H1 (cell line): ENCODE measurements at regions not wholly inside any gene's neighbourhood (a gene's known extent, or its start where the extent isn't known, plus 50 kb on each side); places are given as distances from the start of the nearest gene placed in this dataset.

Experiments used
- CTCF ChIA-PET: fragments of 300-600 bp; sonication (Branson Sonifier 250); formaldehyde crosslinking; loops from one replicate; lab custom pipeline; 2021; ENCODE audit not compliant: partially characterized antibody; lab: Charles Lee
- POLR2A ChIA-PET: fragments of 300-600 bp; sonication (Branson Sonifier 250); formaldehyde crosslinking; loops from one replicate; lab custom pipeline; 2021; ENCODE audit warnings: inconsistent platforms; ENCODE audit not compliant: partially characterized antibody; lab: Charles Lee
- DNase-seq, 2 experiments: peaks; one replicate each; pipeline versions ENCODE4 v3.0.0 to v3.0.0-alpha.2; 2010 to 2022; ENCODE audit warnings: low spot score in 2 of 2, low read depth in 1 of 2, mixed read lengths in 1 of 2
- FAIRE-seq: peaks from 2 replicates; lab custom pipeline; 2011; peaks lifted over from hg19 to GRCh38; lab: Jason Lieb, UNC
- H2AFZ ChIP-seq: 2 replicates; pipeline ENCODE4 v1.8.1; 2012; ENCODE audit warnings: low read length, inconsistent platforms
- H2AK5ac ChIP-seq: 2 replicates; pipeline ENCODE4 v1.6.1; 2013; ENCODE audit warnings: low read depth, low read length
- H2BK120ac ChIP-seq: replicated peaks from 2 replicates; pipeline ENCODE3; 2013; ENCODE audit warnings: low read depth, low read length, inconsistent platforms
- H2BK12ac ChIP-seq: 2 replicates; pipeline ENCODE4 v1.6.1; 2013; ENCODE audit warnings: low read depth, low read length
- H2BK15ac ChIP-seq: 2 replicates; pipeline ENCODE4 v1.6.1; 2013; ENCODE audit warnings: low read length
- H2BK20ac ChIP-seq: 2 replicates; pipeline ENCODE4 v1.6.1; 2013; ENCODE audit warnings: low read length
- H2BK5ac ChIP-seq: 2 replicates; pipeline ENCODE4 v1.6.1; 2013; ENCODE audit warnings: low read depth, low read length
- H3K14ac ChIP-seq: 2 replicates; pipeline ENCODE4 v1.6.1; 2013; ENCODE audit warnings: inconsistent platforms; ENCODE audit not compliant: insufficient read length
- H3K18ac ChIP-seq: 2 replicates; pipeline ENCODE4 v1.6.1; 2013; ENCODE audit warnings: low read length; ENCODE audit errors: extremely low read depth
- H3K23ac ChIP-seq: 2 replicates; pipeline ENCODE4 v1.6.1; 2013; ENCODE audit warnings: inconsistent platforms; ENCODE audit not compliant: insufficient read length
- H3K23me2 ChIP-seq: 2 replicates; pipeline ENCODE4 v1.6.1; 2013; ENCODE audit warnings: low read depth, low read length
- H3K27ac ChIP-seq: 2 replicates; pipeline ENCODE4 v1.6.1; 2011; ENCODE audit warnings: low read depth, low read length, inconsistent platforms
- H3K27me3 ChIP-seq, 4 experiments: replicated peaks in 1 of 4; 1 replicate in 1 of 4; 2 replicates in 3 of 4; pipeline versions ENCODE4 v1.6.1 to v1.8.1; 2011 to 2013; ENCODE audit warnings: low read length in 3 of 4, mild to moderate bottlenecking in 3 of 4, inconsistent platforms in 2 of 4, mixed read lengths in 2 of 4, moderate library complexity in 1 of 4; ENCODE audit not compliant: control insufficient read depth in 3 of 4, insufficient read depth in 3 of 4; ENCODE audit errors: extremely low read depth in 1 of 4
- H3K36me3 ChIP-seq, 4 experiments: 2 replicates each; pipeline versions ENCODE4 v1.6.1 to v1.8.1; 2011 to 2013; ENCODE audit warnings: mild to moderate bottlenecking in 4 of 4, low read length in 3 of 4, moderate library complexity in 2 of 4, control low read depth in 1 of 4, inconsistent platforms in 1 of 4; ENCODE audit not compliant: insufficient read depth in 4 of 4, control insufficient read depth in 2 of 4
- H3K4ac ChIP-seq: replicated peaks from 2 replicates; pipeline ENCODE3; 2013; ENCODE audit warnings: low read length, low read depth, mixed read lengths, inconsistent platforms; ENCODE audit not compliant: insufficient read length
- H3K4me1 ChIP-seq, 4 experiments: replicated peaks in 1 of 4; 1 replicate in 1 of 4; 2 replicates in 3 of 4; pipeline versions ENCODE4 v1.6.1 to v1.8.1; 2011 to 2013; ENCODE audit warnings: low read length in 3 of 4, inconsistent platforms in 2 of 4, mixed read lengths in 1 of 4; ENCODE audit not compliant: insufficient read depth in 4 of 4, control insufficient read depth in 3 of 4
- H3K4me2 ChIP-seq, 2 experiments: 2 replicates each; pipeline versions ENCODE4 v1.6.1 to v1.8.1; 2011 to 2013; ENCODE audit warnings: low read depth in 2 of 2, low read length in 2 of 2, control low read depth in 1 of 2, inconsistent platforms in 1 of 2, mild to moderate bottlenecking in 1 of 2; ENCODE audit not compliant: insufficient read depth in 1 of 2
- H3K4me3 ChIP-seq, 4 experiments: fragments of 200-600, 300-600 bp in 1 of 4; sonication (generic), shearing (Covaris generic), sonication (Bioruptor Twin) in 1 of 4; 2 replicates each; pipeline versions ENCODE4 v1.5.1 to v1.8.1; 2011 to 2016; ENCODE audit warnings: low read length in 4 of 4, low read depth in 3 of 4, control low read depth in 2 of 4, inconsistent platforms in 2 of 4, mild to moderate bottlenecking in 2 of 4, mixed read lengths in 1 of 4, moderate library complexity in 1 of 4; ENCODE audit not compliant: insufficient read depth in 2 of 4; ENCODE audit errors: extremely low read depth in 1 of 4
- H3K56ac ChIP-seq: replicated peaks from 2 replicates; pipeline ENCODE3; 2013; ENCODE audit warnings: low read depth, mild to moderate bottlenecking, mixed read lengths, low read length, inconsistent platforms; ENCODE audit not compliant: insufficient read length
- H3K79me1 ChIP-seq: 2 replicates; pipeline ENCODE4 v1.6.1; 2013; ENCODE audit warnings: low read depth, low read length, control low read depth
- H3K79me2 ChIP-seq, 2 experiments: 2 replicates each; pipeline versions ENCODE4 v1.6.1 to v1.8.1; 2012 to 2013; ENCODE audit warnings: low read length in 2 of 2, mild to moderate bottlenecking in 2 of 2, inconsistent platforms in 1 of 2; ENCODE audit not compliant: insufficient read depth in 2 of 2, control insufficient read depth in 1 of 2
- H3K9ac ChIP-seq, 4 experiments: replicated peaks in 1 of 4; 1 replicate in 1 of 4; 2 replicates in 3 of 4; pipeline versions ENCODE4 v1.6.1 to v1.8.1; 2011 to 2013; ENCODE audit warnings: low read depth in 3 of 4, low read length in 3 of 4, control low read depth in 2 of 4, mild to moderate bottlenecking in 2 of 4, moderate library complexity in 2 of 4, inconsistent platforms in 1 of 4; ENCODE audit errors: extremely low read depth in 1 of 4
- H3K9me3 ChIP-seq, 2 experiments: 2 replicates each; pipeline versions ENCODE4 v1.6.1 to v1.8.1; 2012 to 2013; ENCODE audit warnings: mild to moderate bottlenecking in 2 of 2, moderate library complexity in 2 of 2, control low read depth in 1 of 2, inconsistent platforms in 1 of 2, low read depth in 1 of 2, low read length in 1 of 2, mixed read lengths in 1 of 2; ENCODE audit not compliant: insufficient read depth in 2 of 2
- H4K20me1 ChIP-seq, 2 experiments: replicated peaks in 1 of 2; 2 replicates each; pipeline versions ENCODE3 to v1.8.1; 2011 to 2013; ENCODE audit warnings: inconsistent platforms in 2 of 2, low read length in 2 of 2, mild to moderate bottlenecking in 1 of 2; ENCODE audit not compliant: insufficient read depth in 2 of 2, control insufficient read depth in 1 of 2
- H4K5ac ChIP-seq: 2 replicates; pipeline ENCODE4 v1.6.1; 2013; ENCODE audit warnings: low read length, low read depth, mixed read lengths, inconsistent platforms; ENCODE audit not compliant: insufficient read length
- H4K8ac ChIP-seq: 2 replicates; pipeline ENCODE4 v1.8.0; 2013; ENCODE audit warnings: mild to moderate bottlenecking, moderate library complexity, low read length, inconsistent platforms; ENCODE audit not compliant: insufficient read depth; ENCODE audit errors: extremely low read depth
- H4K91ac ChIP-seq: replicated peaks from 2 replicates; pipeline ENCODE3; 2013; ENCODE audit warnings: low read length, mixed read lengths, inconsistent platforms; ENCODE audit not compliant: insufficient read length
- CBX8 ChIP-seq: fragments of 300-800, 300-1000 bp; sonication (generic); IDR thresholded peaks from 2 replicates; pipeline ENCODE4 v1.7.1; 2016; ENCODE audit warnings: low read depth, low read length, borderline replicate concordance
- TBP ChIP-seq: IDR thresholded peaks from 2 replicates; pipeline ENCODE4 v1.6.1; 2011; ENCODE audit warnings: low read depth, low read length, improper control_type of control experiment
- YY1 ChIP-seq: IDR thresholded peaks from 2 replicates; pipeline ENCODE4 v1.6.1; 2011; ENCODE audit warnings: low read depth, mild to moderate bottlenecking, low read length

DNA sequence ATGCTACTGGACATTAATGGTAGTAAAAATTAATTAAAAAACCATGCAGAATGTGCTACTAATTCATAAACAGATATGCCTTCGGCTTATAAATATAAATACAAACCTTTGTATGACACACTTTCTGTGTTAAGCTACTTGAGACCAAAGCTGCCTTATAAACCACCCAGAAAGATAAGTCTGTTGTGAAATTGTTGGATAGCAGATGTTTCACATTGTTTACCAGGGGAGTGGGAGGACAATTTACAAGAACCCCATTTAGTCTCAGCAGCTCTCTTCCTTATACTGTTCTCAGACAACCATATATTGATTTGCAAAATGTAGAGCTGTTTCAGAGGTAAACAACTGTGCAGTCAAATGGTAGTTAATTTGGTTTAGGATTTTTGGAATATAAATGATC is 524.4 kb downstream of the PRR16 start (continued):
- no peak for TF ChIP-seq YY1
- TF ChIP-seq, all 59 proteins: peak for 0

DNA sequence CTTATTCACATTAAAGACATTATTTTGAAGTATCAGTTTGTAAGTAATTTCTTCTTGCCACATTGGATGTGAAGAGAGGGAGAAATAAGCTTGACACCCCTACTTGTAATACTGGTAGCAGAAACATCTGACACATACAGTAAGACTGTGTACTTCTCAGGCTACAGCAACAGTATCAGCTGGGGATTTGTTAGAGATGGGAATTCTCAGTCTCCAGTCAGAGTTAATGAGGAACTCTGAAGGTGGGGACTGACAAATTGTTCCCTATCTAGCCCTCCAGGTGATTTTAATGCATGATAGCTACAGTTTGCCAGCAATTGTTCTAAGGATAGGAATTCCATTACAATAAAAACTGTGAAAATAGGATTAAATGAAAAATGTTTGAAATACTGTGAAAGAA is 524.8 kb downstream of the PRR16 start:
- POLR2A ChIA-PET: no interaction called here
- Histone ChIP-seq H3K79me1 (no peaks in the 10 kb centered on the region), H2BK12ac (no peak overlapping the region), H2AK5ac (no peak overlapping the region), H3K23me2 (no peaks in the 10 kb centered on the region), H2AFZ (no peak overlapping the region), H3K23ac (no peak overlapping the region), H4K20me1 (no peaks in the 10 kb centered on the region), H3K4me3 (no peak overlapping the region), H2BK15ac (no peak overlapping the region), H4K8ac (no peak overlapping the region), H3K27me3 (no peaks in the 10 kb centered on the region), H3K9ac (no peak overlapping the region), H3K4me1 (no peaks in the 10 kb centered on the region), H3K56ac (no peak overlapping the region), H4K91ac (no peak overlapping the region), H3K4ac (no peak overlapping the region), H3K36me3 (no peaks in the 10 kb centered on the region), H3K9me3 (no peaks in the 10 kb centered on the region), H3K18ac (no peak overlapping the region), H3K4me2 (no peak overlapping the region), H4K5ac (no peak overlapping the region), H3K14ac (no peak overlapping the region), H3K79me2 (no peaks in the 10 kb centered on the region), H2BK5ac (no peak overlapping the region), H2BK20ac (no peak overlapping the region), H2BK120ac (no peak overlapping the region), H3K27ac (no peak overlapping the region)
- DNase-seq (no peak), FAIRE-seq (no peak)
- TF ChIP-seq CBX8: no peak
- TF ChIP-seq TBP: peak; percentile 53; the same call in 1 of the 2 replicates
- CTCF ChIA-PET: no interaction called here
